Suprapubic skin (tissue), 4 donors: ENCODE measurements at regions not wholly inside any gene's neighbourhood (a gene's known extent, or its start where the extent isn't known, plus 50 kb on each side); places are given as distances from the start of the nearest gene placed in this dataset.

ENCODE experiments used
- CTCF ChIP-seq, 2 donors: fragments of 200-600 bp in 1 of 2; fragments of 450-650 bp in 1 of 2; sonication (generic) in 1 of 2; IDR thresholded peaks; one replicate each; pipeline ENCODE4 v1.5.1; 2016 to 2019; ENCODE audit warnings: antibody characterized with exemption in 2 of 2, mild to moderate bottlenecking in 1 of 2, moderate library complexity in 1 of 2
- EP300 ChIP-seq: sonication (generic); formaldehyde crosslinking; IDR thresholded peaks from one replicate; pipeline ENCODE4 v1.6.1; 2017; ENCODE audit warnings: antibody characterized with exemption
- POLR2A ChIP-seq, 2 donors: fragments of 450-650 bp; IDR thresholded peaks; one replicate each; pipeline ENCODE4 v1.6.1; 2017; ENCODE audit warnings: antibody characterized with exemption in 2 of 2, mild to moderate bottlenecking in 2 of 2, moderate library complexity in 2 of 2
- POLR2AphosphoS5 ChIP-seq, 3 donors: sonication (generic); formaldehyde crosslinking; IDR thresholded peaks; one replicate each; pipeline ENCODE4 v1.6.1; 2017; ENCODE audit warnings: antibody characterized with exemption in 3 of 3

DNA sequence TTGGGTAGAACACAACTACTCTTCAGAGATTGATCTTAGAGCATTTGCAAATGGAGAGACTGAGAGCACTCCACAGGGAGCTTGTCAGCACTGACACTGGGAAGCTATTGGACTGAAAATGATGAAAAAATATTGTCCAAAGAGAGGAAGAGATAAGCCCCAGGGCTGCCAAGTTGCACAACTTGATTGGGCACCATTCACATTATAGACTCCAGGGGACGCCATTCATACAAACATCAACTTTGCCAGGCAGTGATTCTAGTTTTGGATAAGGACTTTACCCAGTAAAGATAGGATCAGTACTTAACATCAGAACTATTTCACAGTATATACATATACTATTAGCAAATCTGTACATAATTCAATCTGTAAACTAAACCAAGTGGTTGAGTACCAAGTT lies 79.6 kb upstream of the MYCN start:
- TF ChIP-seq CTCF (IDR thresholded peaks at IDR 0.05) = no peak
- no peak for TF ChIP-seq POLR2A (IDR thresholded peaks at IDR 0.05)
- no peak for TF ChIP-seq EP300
- no peak for TF ChIP-seq POLR2AphosphoS5 (IDR thresholded peaks at IDR 0.05)
